NCI-H1092 (cell line): ENCODE measurements at regions not wholly inside any gene's neighbourhood (a gene's known extent, or its start where the extent isn't known, plus 50 kb on each side); places are given as distances from the start of the nearest gene placed in this dataset.
"Not testable (repeated sequence)": the region's sequence is repeated elsewhere in the genome, so short reads cannot be mapped to it uniquely, and the experiment has no call there.

ENCODE experiments used
- DNase-seq: peaks from one replicate; lab custom pipeline; 2025; lab: John Stamatoyannopoulos, UW

GRCh38 chr17:15802917-15803316 lies 70.8 kb downstream of the TBC1D26 start:
- DNase-seq = not testable (repeated sequence)

- DNase-seq = not testable (repeated sequence)
These were observed 74.7 kb downstream of the TBC1D26 start for GRCh38 chr17:15806825-15807224.

GRCh38 chr17:15813388-15813787 lies 81.3 kb downstream of the TBC1D26 start:
- not testable (repeated sequence) for DNase-seq

GRCh38 chr17:15814003-15814402 lies 81.9 kb downstream of the TBC1D26 start:
- not testable (repeated sequence) for DNase-seq

GRCh38 chr17:15817861-15818260 lies 85.8 kb downstream of the TBC1D26 start:
- DNase-seq = not testable (repeated sequence)

GRCh38 chr17:15822280-15822679 lies 90.2 kb downstream of the TBC1D26 start:
- not testable (repeated sequence) for DNase-seq

GRCh38 chr17:15828727-15829314 lies 96.7 kb downstream of the TBC1D26 start:
- DNase-seq = peak; percentile 38

- DNase-seq = not testable (repeated sequence)
These were observed 98.1 kb downstream of the TBC1D26 start for GRCh38 chr17:15830221-15830620.

- not testable (repeated sequence) for DNase-seq
These were observed 99.1 kb downstream of the TBC1D26 start for GRCh38 chr17:15831182-15831581.

- DNase-seq = not testable (repeated sequence)
These were observed 100.9 kb downstream of the TBC1D26 start for GRCh38 chr17:15832921-15833480.

- not testable (repeated sequence) for DNase-seq
These were observed 101.8 kb downstream of the TBC1D26 start for GRCh38 chr17:15833890-15834289.

GRCh38 chr17:15835481-15835880 lies 103.4 kb downstream of the TBC1D26 start:
- DNase-seq = not testable (repeated sequence)

- DNase-seq = not testable (repeated sequence)
These were observed 104.3 kb downstream of the TBC1D26 start for GRCh38 chr17:15836249-15836982.

GRCh38 chr17:15836991-15837390 lies 104.9 kb downstream of the TBC1D26 start:
- not testable (repeated sequence) for DNase-seq

GRCh38 chr17:15847447-15848229 lies 97.3 kb upstream of the ADORA2B start:
- not testable (repeated sequence) for DNase-seq

GRCh38 chr17:15849054-15849453 lies 95.9 kb upstream of the ADORA2B start:
- not testable (repeated sequence) for DNase-seq

- not testable (repeated sequence) for DNase-seq
These were observed 94.9 kb upstream of the ADORA2B start for GRCh38 chr17:15850071-15850470.

GRCh38 chr17:15850687-15851086 lies 94.2 kb upstream of the ADORA2B start:
- not testable (repeated sequence) for DNase-seq

GRCh38 chr17:15852863-15853262 lies 92.1 kb upstream of the ADORA2B start:
- DNase-seq = not testable (repeated sequence)

GRCh38 chr17:15856191-15856590 lies 88.7 kb upstream of the ADORA2B start:
- DNase-seq = not testable (repeated sequence)

- not testable (repeated sequence) for DNase-seq
These were observed 88.2 kb upstream of the ADORA2B start for GRCh38 chr17:15856745-15857144.

- DNase-seq = not testable (repeated sequence)
These were observed 86.8 kb upstream of the ADORA2B start for GRCh38 chr17:15858082-15858481.
